MM.1S (cell line): ENCODE measurements at regions not wholly inside any gene's neighbourhood (a gene's known extent, or its start where the extent isn't known, plus 50 kb on each side); places are given as distances from the start of the nearest gene placed in this dataset.

Experiments used
- DNase-seq: peaks from one replicate; pipeline ENCODE4 v3.0.0-alpha.2; 2015
- H2AFZ ChIP-seq: fragments of 300-600 bp; sonication (generic); 2 replicates; pipeline ENCODE4 v1.6.0; 2016; ENCODE audit warnings: antibody characterized with exemption, low read length
- H3F3A ChIP-seq: fragments of 300-600 bp; sonication (generic); 2 replicates; pipeline ENCODE4 v1.6.1; 2016; ENCODE audit warnings: mild to moderate bottlenecking, antibody characterized with exemption, low read length, moderate library complexity, mixed read lengths; ENCODE audit not compliant: insufficient read depth
- H3K27ac ChIP-seq: fragments of 300-600 bp; sonication (generic); 2 replicates; pipeline ENCODE4 v1.5.1; 2016; ENCODE audit warnings: mild to moderate bottlenecking, low read length
- H3K27me3 ChIP-seq: fragments of 300-600 bp; sonication (generic); replicated peaks from 2 replicates; pipeline ENCODE4 v1.6.0; 2016; ENCODE audit warnings: low read length; ENCODE audit not compliant: insufficient read depth
- H3K36me3 ChIP-seq: fragments of 300-600 bp; sonication (generic); replicated peaks from 2 replicates; pipeline ENCODE4 v1.6.1; 2016; ENCODE audit warnings: mild to moderate bottlenecking, low read length, mixed read lengths; ENCODE audit not compliant: insufficient read depth
- H3K4me1 ChIP-seq: fragments of 300-600 bp; sonication (generic); 2 replicates; pipeline ENCODE4 v1.6.1; 2016; ENCODE audit warnings: low read length, mixed read lengths
- H3K4me2 ChIP-seq: fragments of 300-600 bp; sonication (generic); 2 replicates; pipeline ENCODE4 v1.6.0; 2016; ENCODE audit warnings: low read depth, low read length
- H3K4me3 ChIP-seq: fragments of 300-600 bp; sonication (generic); 2 replicates; pipeline ENCODE4 v1.5.1; 2016; ENCODE audit warnings: low read length, mixed read lengths
- H3K79me2 ChIP-seq: fragments of 300-600 bp; sonication (generic); 2 replicates; pipeline ENCODE4 v1.6.1; 2016; ENCODE audit warnings: mixed run types, low read length, mixed read lengths
- H3K9ac ChIP-seq: fragments of 300-600 bp; sonication (generic); 2 replicates; pipeline ENCODE4 v1.6.1; 2016; ENCODE audit warnings: low read length, mixed read lengths
- H3K9me2 ChIP-seq: fragments of 300-600 bp; sonication (generic); replicated peaks from 2 replicates; pipeline ENCODE4 v1.6.1; 2016; ENCODE audit warnings: mild to moderate bottlenecking, low read length, mixed read lengths; ENCODE audit not compliant: insufficient read depth
- H3K9me3 ChIP-seq: fragments of 300-600 bp; sonication (generic); replicated peaks from 2 replicates; pipeline ENCODE4 v1.6.1; 2016; ENCODE audit warnings: mild to moderate bottlenecking, low read length, mixed read lengths; ENCODE audit not compliant: insufficient read depth
- H4K20me1 ChIP-seq: fragments of 300-600 bp; sonication (generic); 2 replicates; pipeline ENCODE4 v1.6.1; 2016; ENCODE audit warnings: mild to moderate bottlenecking, low read length, moderate library complexity, mixed read lengths; ENCODE audit not compliant: insufficient read depth
- EZH2 ChIP-seq: fragments of 300-600 bp; sonication (generic); optimal IDR thresholded peaks from 2 replicates; pipeline ENCODE3; 2017; ENCODE audit warnings: low read depth, mild to moderate bottlenecking, antibody characterized with exemption, low read length, mixed read lengths
- EZH2phosphoT487 ChIP-seq: fragments of 300-600 bp; sonication (generic); IDR thresholded peaks from 2 replicates; pipeline ENCODE4 v1.6.1; 2018; ENCODE audit warnings: antibody characterized with exemption, low read length
- TF ChIP-seq, protein P1 (sequence below): fragments of 300-600 bp; sonication (generic); IDR thresholded peaks from 2 replicates; pipeline ENCODE4 v1.5.1; 2016; ENCODE audit warnings: antibody characterized with exemption, low read length, mixed read lengths

DNA sequence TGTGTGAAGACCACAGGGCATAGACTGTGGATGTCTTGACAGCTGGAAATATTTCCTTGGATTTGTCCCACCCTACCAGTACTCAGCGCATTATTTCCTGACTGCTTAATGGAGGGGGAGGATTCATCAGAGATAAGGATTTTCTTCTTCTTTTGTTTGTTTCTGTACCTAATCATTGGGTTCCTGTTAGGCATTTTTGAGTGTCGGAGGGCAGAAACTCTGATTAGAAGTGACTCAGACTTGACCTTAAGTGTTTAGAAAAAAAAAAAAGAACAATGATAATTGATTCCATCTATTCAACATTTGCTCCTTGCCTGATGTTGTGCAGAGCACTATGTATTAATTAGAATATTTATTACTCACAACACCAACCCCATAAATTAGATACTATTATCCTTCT lies 78.5 kb upstream of the SYNPR start:
- Histone ChIP-seq H3K9me2 (no peaks in the 10 kb centered on the region), H3K27me3 (no peaks in the 10 kb centered on the region), H3K4me3 (no peak overlapping the region), H3F3A (no peaks in the 10 kb centered on the region), H2AFZ (no peak overlapping the region), H4K20me1 (no peaks in the 10 kb centered on the region), H3K4me2 (no peak overlapping the region), H3K36me3 (no peaks in the 10 kb centered on the region), H3K9me3 (no peaks in the 10 kb centered on the region), H3K9ac (no peak overlapping the region), H3K79me2 (no peaks in the 10 kb centered on the region), H3K4me1 (no peaks in the 10 kb centered on the region), H3K27ac (no peak overlapping the region)
- TF ChIP-seq, protein P1, sequence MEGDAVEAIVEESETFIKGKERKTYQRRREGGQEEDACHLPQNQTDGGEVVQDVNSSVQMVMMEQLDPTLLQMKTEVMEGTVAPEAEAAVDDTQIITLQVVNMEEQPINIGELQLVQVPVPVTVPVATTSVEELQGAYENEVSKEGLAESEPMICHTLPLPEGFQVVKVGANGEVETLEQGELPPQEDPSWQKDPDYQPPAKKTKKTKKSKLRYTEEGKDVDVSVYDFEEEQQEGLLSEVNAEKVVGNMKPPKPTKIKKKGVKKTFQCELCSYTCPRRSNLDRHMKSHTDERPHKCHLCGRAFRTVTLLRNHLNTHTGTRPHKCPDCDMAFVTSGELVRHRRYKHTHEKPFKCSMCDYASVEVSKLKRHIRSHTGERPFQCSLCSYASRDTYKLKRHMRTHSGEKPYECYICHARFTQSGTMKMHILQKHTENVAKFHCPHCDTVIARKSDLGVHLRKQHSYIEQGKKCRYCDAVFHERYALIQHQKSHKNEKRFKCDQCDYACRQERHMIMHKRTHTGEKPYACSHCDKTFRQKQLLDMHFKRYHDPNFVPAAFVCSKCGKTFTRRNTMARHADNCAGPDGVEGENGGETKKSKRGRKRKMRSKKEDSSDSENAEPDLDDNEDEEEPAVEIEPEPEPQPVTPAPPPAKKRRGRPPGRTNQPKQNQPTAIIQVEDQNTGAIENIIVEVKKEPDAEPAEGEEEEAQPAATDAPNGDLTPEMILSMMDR, result no peak
- no peak for TF ChIP-seq EZH2
- no peak for TF ChIP-seq EZH2phosphoT487
- no peak for DNase-seq

DNA sequence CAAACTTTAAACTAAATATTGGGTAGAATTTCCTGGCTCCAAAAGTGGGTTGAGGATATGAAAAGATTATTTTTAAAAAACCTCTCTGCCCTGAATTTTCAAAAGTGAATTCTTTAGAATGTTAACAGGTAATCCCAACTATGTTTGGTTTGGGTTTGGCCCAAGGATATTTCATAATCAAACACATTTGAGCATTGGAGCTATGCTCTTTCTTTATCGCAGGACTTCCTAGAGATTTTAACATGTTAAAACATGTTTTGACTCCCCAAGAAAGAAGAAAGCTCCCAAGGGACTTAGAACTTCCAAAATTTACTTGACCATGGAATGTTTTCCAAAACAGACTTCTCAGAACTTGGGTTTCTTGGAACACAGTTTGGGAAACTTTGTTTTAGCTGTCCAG lies 75.6 kb upstream of the SYNPR start:
- TF ChIP-seq EZH2phosphoT487, result no peak
- TF ChIP-seq, protein P1, result no peak
- no peak for TF ChIP-seq EZH2
- Histone ChIP-seq H3K9me2 (no peaks in the 10 kb centered on the region), H4K20me1 (no peaks in the 10 kb centered on the region)

DNA sequence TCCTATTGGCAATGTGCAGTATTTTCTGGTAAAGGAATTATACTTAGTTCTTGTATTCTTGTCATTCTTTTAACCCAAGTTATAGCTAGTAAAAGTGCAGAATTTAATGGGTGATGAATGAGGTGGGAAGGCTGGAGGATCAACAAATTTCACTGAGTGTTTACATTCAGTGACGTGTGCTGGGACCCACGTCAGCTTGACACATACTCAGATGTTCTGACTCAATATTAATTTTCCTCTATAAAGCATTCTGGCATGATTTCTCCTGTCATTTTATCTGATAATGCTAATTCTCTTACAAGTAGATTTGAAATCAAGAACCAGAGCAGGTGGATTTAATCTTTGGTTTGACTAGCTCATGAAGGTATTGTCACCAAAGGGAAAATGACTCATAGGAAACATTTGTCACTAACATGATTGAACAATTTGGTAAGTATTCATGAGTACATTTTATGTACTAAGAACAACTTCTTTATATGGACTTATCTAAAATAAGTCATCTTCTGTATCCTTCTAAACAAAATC lies 71.0 kb upstream of the SYNPR start:
- Histone ChIP-seq H4K20me1 (no peaks in the 10 kb centered on the region), H3K4me1 (no peaks in the 10 kb centered on the region), H3F3A (no peaks in the 10 kb centered on the region), H3K79me2 (no peaks in the 10 kb centered on the region), H3K36me3 (no peaks in the 10 kb centered on the region), H3K4me2 (no peak overlapping the region), H3K9me3 (no peaks in the 10 kb centered on the region), H3K4me3 (no peak overlapping the region), H2AFZ (no peak overlapping the region), H3K27ac (no peak overlapping the region), H3K27me3 (no peaks in the 10 kb centered on the region), H3K9ac (no peak overlapping the region), H3K9me2 (no peaks in the 10 kb centered on the region)
- DNase-seq, result no peak
- TF ChIP-seq EZH2 (no peak), EZH2phosphoT487 (no peak)
- TF ChIP-seq, protein P1, result no peak

More for the DNA sequence above, 75.6 kb upstream of the SYNPR start:
- Histone ChIP-seq H2AFZ (no peak overlapping the region), H3K4me1 (no peaks in the 10 kb centered on the region), H3K36me3 (no peaks in the 10 kb centered on the region), H3K79me2 (no peaks in the 10 kb centered on the region), H3K9ac (no peak overlapping the region), H3F3A (no peaks in the 10 kb centered on the region), H3K4me3 (no peak overlapping the region), H3K4me2 (no peak overlapping the region), H3K27ac (no peak overlapping the region), H3K9me3 (no peaks in the 10 kb centered on the region), H3K27me3 (no peaks in the 10 kb centered on the region)
- no peak for DNase-seq
